Liver (tissue), 8 donors: ENCODE measurements at regions not wholly inside any gene's neighbourhood (a gene's known extent, or its start where the extent isn't known, plus 50 kb on each side); places are given as distances from the start of the nearest gene placed in this dataset.

Experiments used
- DNase-seq: peaks from one replicate; pipeline ENCODE4 v3.0.0-alpha.2; 2017; ENCODE audit warnings: low spot score
- H3K27ac ChIP-seq, 2 donors: one replicate each; pipeline ENCODE4 v1.7.0; 2013; ENCODE audit warnings: inconsistent platforms in 2 of 2, low read length in 2 of 2, control low read depth in 1 of 2, low read depth in 1 of 2, mild to moderate bottlenecking in 1 of 2
- H3K27me3 ChIP-seq, 4 donors: one replicate each; pipeline versions ENCODE4 v1.6.1 to v1.7.0; 2013; ENCODE audit warnings: low read length in 3 of 4, inconsistent platforms in 1 of 4, mild to moderate bottlenecking in 1 of 4, moderate library complexity in 1 of 4; ENCODE audit not compliant: control insufficient read depth in 4 of 4, insufficient read depth in 4 of 4
- H3K36me3 ChIP-seq, 4 donors: one replicate each; pipeline versions ENCODE4 v1.6.1 to v1.7.0; 2013; ENCODE audit warnings: low read length in 3 of 4, mild to moderate bottlenecking in 3 of 4, low read depth in 1 of 4, moderate library complexity in 1 of 4; ENCODE audit not compliant: control insufficient read depth in 4 of 4, insufficient read depth in 3 of 4
- H3K4me1 ChIP-seq, 4 donors: one replicate each; pipeline versions ENCODE4 v1.6.1 to v1.7.0; 2013; ENCODE audit warnings: low read length in 3 of 4, mild to moderate bottlenecking in 3 of 4, moderate library complexity in 1 of 4; ENCODE audit not compliant: control insufficient read depth in 4 of 4, insufficient read depth in 4 of 4
- H3K4me3 ChIP-seq, 3 donors: one replicate each; pipeline versions ENCODE4 v1.6.1 to v1.7.0; 2013; ENCODE audit warnings: low read length in 3 of 3, control low read depth in 1 of 3, low read depth in 1 of 3, mild to moderate bottlenecking in 1 of 3
- H3K9ac ChIP-seq, 2 donors: one replicate each; pipeline ENCODE4 v1.7.0; 2013; ENCODE audit warnings: low read length in 2 of 2, mild to moderate bottlenecking in 2 of 2, moderate library complexity in 2 of 2, control low read depth in 1 of 2, low read depth in 1 of 2
- H3K9me3 ChIP-seq, 4 donors: one replicate each; pipeline versions ENCODE4 v1.6.1 to v1.7.0; 2013; ENCODE audit warnings: low read length in 3 of 4; ENCODE audit not compliant: control insufficient read depth in 4 of 4
- ATF3 ChIP-seq: IDR thresholded peaks from 2 replicates; pipeline ENCODE4 v1.6.1; 2016; ENCODE audit warnings: antibody characterized with exemption
- EGR1 ChIP-seq, 2 donors: IDR thresholded peaks; 2 replicates each; pipeline ENCODE4 v1.6.1; 2016 to 2018; ENCODE audit warnings: antibody characterized with exemption in 2 of 2, low read depth in 2 of 2
- FOXA1 ChIP-seq: IDR thresholded peaks from 2 replicates; pipeline ENCODE4 v1.6.1; 2016; ENCODE audit warnings: antibody characterized with exemption
- FOXA2 ChIP-seq: IDR thresholded peaks from 2 replicates; pipeline ENCODE4 v1.6.1; 2016; ENCODE audit warnings: antibody characterized with exemption
- GABPA ChIP-seq, 2 donors: IDR thresholded peaks in 1 of 2; conservative IDR thresholded peaks in 1 of 2; 2 replicates each; pipeline ENCODE4 v1.6.1; 2016; ENCODE audit warnings: antibody characterized with exemption in 2 of 2, mild to moderate bottlenecking in 1 of 2, moderate library complexity in 1 of 2
- HNF4A ChIP-seq, 2 donors: conservative IDR thresholded peaks; 2 replicates each; pipeline ENCODE4 v1.6.1; 2016; ENCODE audit warnings: antibody characterized with exemption in 2 of 2, mild to moderate bottlenecking in 2 of 2
- HNF4G ChIP-seq: IDR thresholded peaks from 2 replicates; pipeline ENCODE4 v1.6.1; 2016; ENCODE audit warnings: antibody characterized with exemption
- JUND ChIP-seq, 2 donors: IDR thresholded peaks; 2 replicates each; pipeline ENCODE4 v1.6.1; 2016; ENCODE audit warnings: antibody characterized with exemption in 2 of 2
- RAD21 ChIP-seq, 2 donors: IDR thresholded peaks; 2 replicates each; pipeline ENCODE4 v1.6.1; 2016; ENCODE audit warnings: antibody characterized with exemption in 2 of 2, mild to moderate bottlenecking in 2 of 2
- RXRA ChIP-seq, 2 donors: IDR thresholded peaks; 2 replicates each; pipeline ENCODE4 v1.6.1; 2017 to 2018; ENCODE audit warnings: antibody characterized with exemption in 2 of 2, mild to moderate bottlenecking in 1 of 2
- SP1 ChIP-seq: IDR thresholded peaks from 2 replicates; pipeline ENCODE4 v1.6.1; 2018; ENCODE audit warnings: antibody characterized with exemption, mild to moderate bottlenecking
- YY1 ChIP-seq: IDR thresholded peaks from 2 replicates; pipeline ENCODE4 v1.6.1; 2016; ENCODE audit warnings: antibody characterized with exemption, mild to moderate bottlenecking
- WGBS: extraction: QIAGEN DNeasy Blood & Tissue Kit; methylation state at CpG from one replicate; pipeline ENCODE4 v1.1.7; 2013; 5-methylcytosine and 5-hydroxymethylcytosine counted together
- TF ChIP-seq, protein P1 (sequence below): IDR thresholded peaks from 2 replicates; pipeline ENCODE4 v1.6.1; 2016; ENCODE audit warnings: antibody characterized with exemption
- TF ChIP-seq, protein P2 (sequence below): IDR thresholded peaks from 2 replicates; pipeline ENCODE4 v1.6.1; 2016; ENCODE audit warnings: antibody characterized with exemption
- TF ChIP-seq, protein P3 (sequence below): fragments of 150-350 bp; IDR thresholded peaks from 2 replicates; pipeline ENCODE4 v1.5.1; 2017; ENCODE audit warnings: improper control_type of control experiment, low read depth, low read length; ENCODE audit not compliant: missing input control
- TF ChIP-seq, protein P4 (sequence below): IDR thresholded peaks from 2 replicates; pipeline ENCODE4 v1.6.1; 2016; ENCODE audit warnings: antibody characterized with exemption, mild to moderate bottlenecking
- donor health status: healthy.
- donor health status: healthy.
- donor health status: healthy.
- donor health status: healthy.
- donor health status: healthy.

DNA sequence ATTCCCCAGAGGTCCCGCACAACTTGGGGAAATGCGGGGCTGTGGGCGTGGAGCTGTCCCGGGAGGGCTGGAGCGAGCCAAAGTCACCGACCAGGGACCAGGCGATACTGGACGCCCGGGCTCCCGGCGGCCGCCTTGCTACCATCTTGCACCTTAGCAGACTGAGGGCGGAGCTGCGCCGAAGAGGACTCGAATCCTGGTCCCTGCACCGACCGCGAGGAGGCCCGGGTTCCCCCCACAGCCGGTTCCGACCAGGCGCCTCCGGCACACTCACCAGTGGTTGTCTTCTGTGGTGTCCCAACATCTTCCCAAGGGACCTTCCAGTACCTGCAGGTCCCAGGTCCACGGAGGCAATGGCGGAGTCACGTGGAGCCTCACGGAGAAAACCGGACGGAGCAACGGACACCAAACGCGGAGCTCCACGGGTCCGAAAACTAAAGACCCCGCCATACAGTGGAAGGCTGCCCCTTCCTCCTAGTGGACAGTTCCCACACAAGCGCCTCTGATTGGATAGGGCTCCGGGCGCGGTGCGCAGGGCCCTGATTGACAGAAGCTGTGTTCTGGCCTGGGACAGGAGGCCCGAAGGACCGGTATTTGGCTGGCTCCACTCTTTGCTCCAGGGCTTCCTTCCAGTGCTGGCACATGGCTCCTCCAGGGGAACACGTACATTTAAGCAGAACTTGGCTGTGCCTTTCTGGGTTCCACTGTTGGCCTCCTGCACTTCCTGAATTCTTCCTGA lies 124.6 kb upstream of the ZNF479 start:
- H3K27ac ChIP-seq = no peak overlapping the region
- H3K27me3 ChIP-seq = no peaks in the 10 kb centered on the region
- H3K36me3 ChIP-seq = no peaks in the 10 kb centered on the region
- TF ChIP-seq RAD21 (IDR thresholded peaks at IDR 0.05) (no peak), EGR1 (IDR thresholded peaks at IDR 0.05; ENCODE audit: low read depth in 2 of 2) (no peak)
- H3K9ac ChIP-seq = no peak overlapping the region
- peaks cover 4 to 18% (median 12%) of the 10 kb centered on the region in 4 donors for H3K9me3 ChIP-seq
- no peaks in the 10 kb centered on the region for H3K4me1 ChIP-seq
- H3K4me3 ChIP-seq = peak overlapping the region in 1 of 3 donors; percentile 28
- 83% methylated on average over 44 of the region's 44 CpGs for WGBS
- no peak for DNase-seq

- H3K4me1 ChIP-seq = no peaks in the 10 kb centered on the region
- TF ChIP-seq, protein P1, sequence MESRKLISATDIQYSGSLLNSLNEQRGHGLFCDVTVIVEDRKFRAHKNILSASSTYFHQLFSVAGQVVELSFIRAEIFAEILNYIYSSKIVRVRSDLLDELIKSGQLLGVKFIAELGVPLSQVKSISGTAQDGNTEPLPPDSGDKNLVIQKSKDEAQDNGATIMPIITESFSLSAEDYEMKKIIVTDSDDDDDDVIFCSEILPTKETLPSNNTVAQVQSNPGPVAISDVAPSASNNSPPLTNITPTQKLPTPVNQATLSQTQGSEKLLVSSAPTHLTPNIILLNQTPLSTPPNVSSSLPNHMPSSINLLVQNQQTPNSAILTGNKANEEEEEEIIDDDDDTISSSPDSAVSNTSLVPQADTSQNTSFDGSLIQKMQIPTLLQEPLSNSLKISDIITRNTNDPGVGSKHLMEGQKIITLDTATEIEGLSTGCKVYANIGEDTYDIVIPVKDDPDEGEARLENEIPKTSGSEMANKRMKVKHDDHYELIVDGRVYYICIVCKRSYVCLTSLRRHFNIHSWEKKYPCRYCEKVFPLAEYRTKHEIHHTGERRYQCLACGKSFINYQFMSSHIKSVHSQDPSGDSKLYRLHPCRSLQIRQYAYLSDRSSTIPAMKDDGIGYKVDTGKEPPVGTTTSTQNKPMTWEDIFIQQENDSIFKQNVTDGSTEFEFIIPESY = no peak
- TF ChIP-seq, protein P2, sequence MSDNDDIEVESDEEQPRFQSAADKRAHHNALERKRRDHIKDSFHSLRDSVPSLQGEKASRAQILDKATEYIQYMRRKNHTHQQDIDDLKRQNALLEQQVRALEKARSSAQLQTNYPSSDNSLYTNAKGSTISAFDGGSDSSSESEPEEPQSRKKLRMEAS = no peak
- TF ChIP-seq JUND (IDR thresholded peaks at IDR 0.05) (no peak), SP1 (no peak), HNF4A (conservative IDR thresholded peaks at IDR 0.05) (no peak), YY1 (no peak), FOXA2 (no peak), FOXA1 (no peak), ATF3 (no peak), EGR1 (IDR thresholded peaks at IDR 0.05; ENCODE audit: low read depth in 2 of 2) (no peak), HNF4G (no peak), RXRA (IDR thresholded peaks at IDR 0.05) (no peak), GABPA (IDR thresholded peaks at IDR 0.05 in 1 of 2, conservative IDR thresholded peaks at IDR 0.05 in 1 of 2) (no peak)
- TF ChIP-seq, protein P3, sequence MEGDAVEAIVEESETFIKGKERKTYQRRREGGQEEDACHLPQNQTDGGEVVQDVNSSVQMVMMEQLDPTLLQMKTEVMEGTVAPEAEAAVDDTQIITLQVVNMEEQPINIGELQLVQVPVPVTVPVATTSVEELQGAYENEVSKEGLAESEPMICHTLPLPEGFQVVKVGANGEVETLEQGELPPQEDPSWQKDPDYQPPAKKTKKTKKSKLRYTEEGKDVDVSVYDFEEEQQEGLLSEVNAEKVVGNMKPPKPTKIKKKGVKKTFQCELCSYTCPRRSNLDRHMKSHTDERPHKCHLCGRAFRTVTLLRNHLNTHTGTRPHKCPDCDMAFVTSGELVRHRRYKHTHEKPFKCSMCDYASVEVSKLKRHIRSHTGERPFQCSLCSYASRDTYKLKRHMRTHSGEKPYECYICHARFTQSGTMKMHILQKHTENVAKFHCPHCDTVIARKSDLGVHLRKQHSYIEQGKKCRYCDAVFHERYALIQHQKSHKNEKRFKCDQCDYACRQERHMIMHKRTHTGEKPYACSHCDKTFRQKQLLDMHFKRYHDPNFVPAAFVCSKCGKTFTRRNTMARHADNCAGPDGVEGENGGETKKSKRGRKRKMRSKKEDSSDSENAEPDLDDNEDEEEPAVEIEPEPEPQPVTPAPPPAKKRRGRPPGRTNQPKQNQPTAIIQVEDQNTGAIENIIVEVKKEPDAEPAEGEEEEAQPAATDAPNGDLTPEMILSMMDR = no peak
- TF ChIP-seq, protein P4, sequence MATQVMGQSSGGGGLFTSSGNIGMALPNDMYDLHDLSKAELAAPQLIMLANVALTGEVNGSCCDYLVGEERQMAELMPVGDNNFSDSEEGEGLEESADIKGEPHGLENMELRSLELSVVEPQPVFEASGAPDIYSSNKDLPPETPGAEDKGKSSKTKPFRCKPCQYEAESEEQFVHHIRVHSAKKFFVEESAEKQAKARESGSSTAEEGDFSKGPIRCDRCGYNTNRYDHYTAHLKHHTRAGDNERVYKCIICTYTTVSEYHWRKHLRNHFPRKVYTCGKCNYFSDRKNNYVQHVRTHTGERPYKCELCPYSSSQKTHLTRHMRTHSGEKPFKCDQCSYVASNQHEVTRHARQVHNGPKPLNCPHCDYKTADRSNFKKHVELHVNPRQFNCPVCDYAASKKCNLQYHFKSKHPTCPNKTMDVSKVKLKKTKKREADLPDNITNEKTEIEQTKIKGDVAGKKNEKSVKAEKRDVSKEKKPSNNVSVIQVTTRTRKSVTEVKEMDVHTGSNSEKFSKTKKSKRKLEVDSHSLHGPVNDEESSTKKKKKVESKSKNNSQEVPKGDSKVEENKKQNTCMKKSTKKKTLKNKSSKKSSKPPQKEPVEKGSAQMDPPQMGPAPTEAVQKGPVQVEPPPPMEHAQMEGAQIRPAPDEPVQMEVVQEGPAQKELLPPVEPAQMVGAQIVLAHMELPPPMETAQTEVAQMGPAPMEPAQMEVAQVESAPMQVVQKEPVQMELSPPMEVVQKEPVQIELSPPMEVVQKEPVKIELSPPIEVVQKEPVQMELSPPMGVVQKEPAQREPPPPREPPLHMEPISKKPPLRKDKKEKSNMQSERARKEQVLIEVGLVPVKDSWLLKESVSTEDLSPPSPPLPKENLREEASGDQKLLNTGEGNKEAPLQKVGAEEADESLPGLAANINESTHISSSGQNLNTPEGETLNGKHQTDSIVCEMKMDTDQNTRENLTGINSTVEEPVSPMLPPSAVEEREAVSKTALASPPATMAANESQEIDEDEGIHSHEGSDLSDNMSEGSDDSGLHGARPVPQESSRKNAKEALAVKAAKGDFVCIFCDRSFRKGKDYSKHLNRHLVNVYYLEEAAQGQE = no peak
- no peak for DNase-seq
- peaks cover 11 to 45% (median 32%) of the 10 kb centered on the region in 4 donors for H3K9me3 ChIP-seq
- WGBS = 39% methylated on average over 1 of the region's 1 CpG
- no peak overlapping the region for H3K27ac ChIP-seq
- no peak overlapping the region for H3K9ac ChIP-seq
- H3K27me3 ChIP-seq = no peaks in the 10 kb centered on the region
- H3K36me3 ChIP-seq = no peaks in the 10 kb centered on the region
- no peak overlapping the region for H3K4me3 ChIP-seq
These were observed 142.5 kb upstream of the ZNF479 start for GRCh38 chr7:57274535-57275283.
